H1 (cell line): ENCODE measurements at regions not wholly inside any gene's neighbourhood (a gene's known extent, or its start where the extent isn't known, plus 50 kb on each side); places are given as distances from the start of the nearest gene placed in this dataset.

ENCODE experiments used
- CTCF ChIA-PET: fragments of 300-600 bp; sonication (Branson Sonifier 250); formaldehyde crosslinking; loops from one replicate; lab custom pipeline; 2021; ENCODE audit not compliant: partially characterized antibody; lab: Charles Lee
- POLR2A ChIA-PET: fragments of 300-600 bp; sonication (Branson Sonifier 250); formaldehyde crosslinking; loops from one replicate; lab custom pipeline; 2021; ENCODE audit warnings: inconsistent platforms; ENCODE audit not compliant: partially characterized antibody; lab: Charles Lee
- DNase-seq, 2 experiments: peaks; one replicate each; pipeline versions ENCODE4 v3.0.0 to v3.0.0-alpha.2; 2010 to 2022; ENCODE audit warnings: low spot score in 2 of 2, low read depth in 1 of 2, mixed read lengths in 1 of 2
- FAIRE-seq: peaks from 2 replicates; lab custom pipeline; 2011; peaks lifted over from hg19 to GRCh38; lab: Jason Lieb, UNC
- H2AFZ ChIP-seq: 2 replicates; pipeline ENCODE4 v1.8.1; 2012; ENCODE audit warnings: low read length, inconsistent platforms
- H2AK5ac ChIP-seq: 2 replicates; pipeline ENCODE4 v1.6.1; 2013; ENCODE audit warnings: low read depth, low read length
- H2BK120ac ChIP-seq: replicated peaks from 2 replicates; pipeline ENCODE3; 2013; ENCODE audit warnings: low read depth, low read length, inconsistent platforms
- H2BK12ac ChIP-seq: 2 replicates; pipeline ENCODE4 v1.6.1; 2013; ENCODE audit warnings: low read depth, low read length
- H2BK15ac ChIP-seq: 2 replicates; pipeline ENCODE4 v1.6.1; 2013; ENCODE audit warnings: low read length
- H2BK20ac ChIP-seq: 2 replicates; pipeline ENCODE4 v1.6.1; 2013; ENCODE audit warnings: low read length
- H2BK5ac ChIP-seq: 2 replicates; pipeline ENCODE4 v1.6.1; 2013; ENCODE audit warnings: low read depth, low read length
- H3K14ac ChIP-seq: 2 replicates; pipeline ENCODE4 v1.6.1; 2013; ENCODE audit warnings: inconsistent platforms; ENCODE audit not compliant: insufficient read length
- H3K18ac ChIP-seq: 2 replicates; pipeline ENCODE4 v1.6.1; 2013; ENCODE audit warnings: low read length; ENCODE audit errors: extremely low read depth
- H3K23ac ChIP-seq: 2 replicates; pipeline ENCODE4 v1.6.1; 2013; ENCODE audit warnings: inconsistent platforms; ENCODE audit not compliant: insufficient read length
- H3K23me2 ChIP-seq: 2 replicates; pipeline ENCODE4 v1.6.1; 2013; ENCODE audit warnings: low read depth, low read length
- H3K27ac ChIP-seq: 2 replicates; pipeline ENCODE4 v1.6.1; 2011; ENCODE audit warnings: low read depth, low read length, inconsistent platforms
- H3K27me3 ChIP-seq, 4 experiments: replicated peaks in 1 of 4; 1 replicate in 1 of 4; 2 replicates in 3 of 4; pipeline versions ENCODE4 v1.6.1 to v1.8.1; 2011 to 2013; ENCODE audit warnings: low read length in 3 of 4, mild to moderate bottlenecking in 3 of 4, inconsistent platforms in 2 of 4, mixed read lengths in 2 of 4, moderate library complexity in 1 of 4; ENCODE audit not compliant: control insufficient read depth in 3 of 4, insufficient read depth in 3 of 4; ENCODE audit errors: extremely low read depth in 1 of 4
- H3K36me3 ChIP-seq, 4 experiments: 2 replicates each; pipeline versions ENCODE4 v1.6.1 to v1.8.1; 2011 to 2013; ENCODE audit warnings: mild to moderate bottlenecking in 4 of 4, low read length in 3 of 4, moderate library complexity in 2 of 4, control low read depth in 1 of 4, inconsistent platforms in 1 of 4; ENCODE audit not compliant: insufficient read depth in 4 of 4, control insufficient read depth in 2 of 4
- H3K4ac ChIP-seq: replicated peaks from 2 replicates; pipeline ENCODE3; 2013; ENCODE audit warnings: low read length, low read depth, mixed read lengths, inconsistent platforms; ENCODE audit not compliant: insufficient read length
- H3K4me1 ChIP-seq, 4 experiments: replicated peaks in 1 of 4; 1 replicate in 1 of 4; 2 replicates in 3 of 4; pipeline versions ENCODE4 v1.6.1 to v1.8.1; 2011 to 2013; ENCODE audit warnings: low read length in 3 of 4, inconsistent platforms in 2 of 4, mixed read lengths in 1 of 4; ENCODE audit not compliant: insufficient read depth in 4 of 4, control insufficient read depth in 3 of 4
- H3K4me2 ChIP-seq, 2 experiments: 2 replicates each; pipeline versions ENCODE4 v1.6.1 to v1.8.1; 2011 to 2013; ENCODE audit warnings: low read depth in 2 of 2, low read length in 2 of 2, control low read depth in 1 of 2, inconsistent platforms in 1 of 2, mild to moderate bottlenecking in 1 of 2; ENCODE audit not compliant: insufficient read depth in 1 of 2
- H3K4me3 ChIP-seq, 4 experiments: fragments of 200-600, 300-600 bp in 1 of 4; sonication (generic), shearing (Covaris generic), sonication (Bioruptor Twin) in 1 of 4; 2 replicates each; pipeline versions ENCODE4 v1.5.1 to v1.8.1; 2011 to 2016; ENCODE audit warnings: low read length in 4 of 4, low read depth in 3 of 4, control low read depth in 2 of 4, inconsistent platforms in 2 of 4, mild to moderate bottlenecking in 2 of 4, mixed read lengths in 1 of 4, moderate library complexity in 1 of 4; ENCODE audit not compliant: insufficient read depth in 2 of 4; ENCODE audit errors: extremely low read depth in 1 of 4
- H3K56ac ChIP-seq: replicated peaks from 2 replicates; pipeline ENCODE3; 2013; ENCODE audit warnings: low read depth, mild to moderate bottlenecking, mixed read lengths, low read length, inconsistent platforms; ENCODE audit not compliant: insufficient read length
- H3K79me1 ChIP-seq: 2 replicates; pipeline ENCODE4 v1.6.1; 2013; ENCODE audit warnings: low read depth, low read length, control low read depth
- H3K79me2 ChIP-seq, 2 experiments: 2 replicates each; pipeline versions ENCODE4 v1.6.1 to v1.8.1; 2012 to 2013; ENCODE audit warnings: low read length in 2 of 2, mild to moderate bottlenecking in 2 of 2, inconsistent platforms in 1 of 2; ENCODE audit not compliant: insufficient read depth in 2 of 2, control insufficient read depth in 1 of 2
- H3K9ac ChIP-seq, 4 experiments: replicated peaks in 1 of 4; 1 replicate in 1 of 4; 2 replicates in 3 of 4; pipeline versions ENCODE4 v1.6.1 to v1.8.1; 2011 to 2013; ENCODE audit warnings: low read depth in 3 of 4, low read length in 3 of 4, control low read depth in 2 of 4, mild to moderate bottlenecking in 2 of 4, moderate library complexity in 2 of 4, inconsistent platforms in 1 of 4; ENCODE audit errors: extremely low read depth in 1 of 4
- H3K9me3 ChIP-seq, 2 experiments: 2 replicates each; pipeline versions ENCODE4 v1.6.1 to v1.8.1; 2012 to 2013; ENCODE audit warnings: mild to moderate bottlenecking in 2 of 2, moderate library complexity in 2 of 2, control low read depth in 1 of 2, inconsistent platforms in 1 of 2, low read depth in 1 of 2, low read length in 1 of 2, mixed read lengths in 1 of 2; ENCODE audit not compliant: insufficient read depth in 2 of 2
- H4K20me1 ChIP-seq, 2 experiments: replicated peaks in 1 of 2; 2 replicates each; pipeline versions ENCODE3 to v1.8.1; 2011 to 2013; ENCODE audit warnings: inconsistent platforms in 2 of 2, low read length in 2 of 2, mild to moderate bottlenecking in 1 of 2; ENCODE audit not compliant: insufficient read depth in 2 of 2, control insufficient read depth in 1 of 2
- H4K5ac ChIP-seq: 2 replicates; pipeline ENCODE4 v1.6.1; 2013; ENCODE audit warnings: low read length, low read depth, mixed read lengths, inconsistent platforms; ENCODE audit not compliant: insufficient read length
- H4K8ac ChIP-seq: 2 replicates; pipeline ENCODE4 v1.8.0; 2013; ENCODE audit warnings: mild to moderate bottlenecking, moderate library complexity, low read length, inconsistent platforms; ENCODE audit not compliant: insufficient read depth; ENCODE audit errors: extremely low read depth
- H4K91ac ChIP-seq: replicated peaks from 2 replicates; pipeline ENCODE3; 2013; ENCODE audit warnings: low read length, mixed read lengths, inconsistent platforms; ENCODE audit not compliant: insufficient read length
- ASH2L ChIP-seq: fragments of 200-600, 300-600 bp; sonication (generic); IDR thresholded peaks from one replicate; pipeline ENCODE4 v1.7.1; 2017; ENCODE audit warnings: low read length
- CEBPB ChIP-seq: IDR thresholded peaks from 2 replicates; pipeline ENCODE4 v1.6.1; 2012; ENCODE audit warnings: low read depth, low read length
- FOSL1 ChIP-seq: IDR thresholded peaks from 2 replicates; pipeline ENCODE4 v1.6.1; 2011; ENCODE audit warnings: mild to moderate bottlenecking, low read depth, low read length, moderate library complexity; ENCODE audit not compliant: insufficient read depth
- KDM1A ChIP-seq: fragments of 200-600, 300-600 bp; sonication (generic); IDR thresholded peaks from 2 replicates; pipeline ENCODE4 v1.7.1; 2016; ENCODE audit warnings: mild to moderate bottlenecking, low read length, borderline replicate concordance
- KDM4A ChIP-seq: IDR thresholded peaks from one replicate; pipeline ENCODE4 v1.7.1; 2012; ENCODE audit warnings: low read depth, mild to moderate bottlenecking, moderate library complexity, low read length, inconsistent platforms; ENCODE audit not compliant: severe bottlenecking
- MAX ChIP-seq: IDR thresholded peaks from 2 replicates; pipeline ENCODE4 v1.6.1; 2012; ENCODE audit warnings: inconsistent platforms
- RNF2 ChIP-seq: fragments of 200-900, 300-1000 bp; sonication (generic); IDR thresholded peaks from 2 replicates; pipeline ENCODE4 v1.7.1; 2016; ENCODE audit warnings: borderline replicate concordance, low read depth, mild to moderate bottlenecking, antibody characterized with exemption, low read length; ENCODE audit not compliant: poor library complexity, severe bottlenecking; ENCODE audit errors: missing control alignments
- SIN3A ChIP-seq, 2 experiments: IDR thresholded peaks in 1 of 2; conservative IDR thresholded peaks in 1 of 2; 2 replicates each; pipeline ENCODE4 v1.6.1; 2011 to 2012; ENCODE audit warnings: low read length in 2 of 2, improper control_type of control experiment in 1 of 2, low read depth in 1 of 2, mild to moderate bottlenecking in 1 of 2
- SP4 ChIP-seq: IDR thresholded peaks from 2 replicates; pipeline ENCODE4 v1.6.1; 2012; ENCODE audit warnings: low read length, inconsistent platforms
- SRF ChIP-seq: IDR thresholded peaks from 2 replicates; pipeline ENCODE4 v1.6.1; 2011; ENCODE audit warnings: mild to moderate bottlenecking, low read depth, low read length, moderate library complexity
- TBP ChIP-seq: IDR thresholded peaks from 2 replicates; pipeline ENCODE4 v1.6.1; 2011; ENCODE audit warnings: low read depth, low read length, improper control_type of control experiment
- TCF12 ChIP-seq: IDR thresholded peaks from 2 replicates; pipeline ENCODE4 v1.6.1; 2011; ENCODE audit warnings: low read depth, mild to moderate bottlenecking, low read length
- WGBS, 2 experiments: shearing (Covaris generic) in 1 of 2; methylation state at CpG; one replicate each; pipeline versions ENCODE4 v1.1.6 to v1.1.7; 2013 to 2015; ENCODE audit warnings: low lambda C conversion rate in 2 of 2, mixed read lengths in 2 of 2, inconsistent platforms in 1 of 2, low coverage in 1 of 2, missing lambda C conversion rate in 1 of 2; ENCODE audit not compliant: insufficient replicate concordance in 2 of 2, insufficient coverage in 1 of 2, insufficient read length in 1 of 2; ENCODE audit errors: extremely low coverage in 1 of 2, missing lambda C conversion rate in 1 of 2; 5-methylcytosine and 5-hydroxymethylcytosine counted together
- TF ChIP-seq, protein P1 (sequence below): IDR thresholded peaks from 2 replicates; pipeline ENCODE4 v1.6.1; 2012; ENCODE audit warnings: inconsistent platforms

GRCh38 chr14:89504091-89504490, 87.1 kb upstream of the FOXN3 start:
- H3K4me2 ChIP-seq, result no peak overlapping the region
- H3K79me1 ChIP-seq, result peaks cover 6% of the 10 kb centered on the region; the same call in 1 of the 2 replicates
- no peak overlapping the region for H3K27ac ChIP-seq
- no peaks in the 10 kb centered on the region for H4K20me1 ChIP-seq
- H4K5ac ChIP-seq, result no peak overlapping the region
- no peak overlapping the region for H3K23ac ChIP-seq
- H3K79me2 ChIP-seq, result peaks cover 0 to 40% of the 10 kb centered on the region in 2 experiments; a peak in 2 of 4 replicates
- CTCF ChIA-PET, result interaction anchor here (0.6 to 1.1 kb wide), 2 partner anchors 10 to 69 kb away, joined by 3 read pairs; no protein-coding TSS in a partner anchor
- no peaks in the 10 kb centered on the region for H3K27me3 ChIP-seq
- H2BK20ac ChIP-seq, result 0 out of 2 replicates have a peak overlapping the region, but pooled peaks have one; percentile 17
- no peak overlapping the region for H4K91ac ChIP-seq
- H2BK120ac ChIP-seq, result no peak overlapping the region
- H3K4me3 ChIP-seq, result no peak overlapping the region
- H3K9me3 ChIP-seq, result no peaks in the 10 kb centered on the region; a peak in 1 of 4 replicates
- H3K36me3 ChIP-seq, result peaks cover 0 to 11% (median 0%) of the 10 kb centered on the region in 4 experiments; a peak in 2 of 8 replicates
- H3K9ac ChIP-seq, result no peak overlapping the region
- H3K4ac ChIP-seq, result no peak overlapping the region
- DNase-seq, result no peak
- POLR2A ChIA-PET, result interaction anchor here (1.0 kb wide), 1 partner anchor 11 kb away, joined by 3 read pairs; no protein-coding TSS in a partner anchor
- H4K8ac ChIP-seq, result no peak overlapping the region
- no peak overlapping the region for H3K56ac ChIP-seq
- no peak overlapping the region for H2AFZ ChIP-seq
- no peak overlapping the region for H2BK15ac ChIP-seq
- H2AK5ac ChIP-seq, result peak overlapping the region; percentile 20; the same call in 1 of the 2 replicates
- WGBS, 2 experiments, result 90% methylated on average over 3 of the region's 3 CpGs; no CpG with 5 or more reads in 1 of the 2 experiments
- H2BK12ac ChIP-seq, result no peak overlapping the region; the same call in 1 of the 2 replicates
- no peak overlapping the region; the same call in 1 of the 2 replicates for H2BK5ac ChIP-seq
- no peaks in the 10 kb centered on the region for H3K23me2 ChIP-seq
- peaks cover 0 to 5% (median 1%) of the 10 kb centered on the region in 4 experiments; a peak in 2 of 7 replicates for H3K4me1 ChIP-seq
- H3K14ac ChIP-seq, result no peak overlapping the region
- no peak overlapping the region for H3K18ac ChIP-seq
- FAIRE-seq, result no peak
- TF ChIP-seq FOSL1, result no peak
- no peak for TF ChIP-seq KDM4A
- TF ChIP-seq MAX, result no peak
- TF ChIP-seq SIN3A (conservative IDR thresholded peaks at IDR 0.05 in 1 of 2, IDR thresholded peaks at IDR 0.05 in 1 of 2; ENCODE audit: low read depth in 1 of 2, low read length in 2 of 2), result no peak
- TF ChIP-seq RNF2, result no peak
- TF ChIP-seq, protein P1, sequence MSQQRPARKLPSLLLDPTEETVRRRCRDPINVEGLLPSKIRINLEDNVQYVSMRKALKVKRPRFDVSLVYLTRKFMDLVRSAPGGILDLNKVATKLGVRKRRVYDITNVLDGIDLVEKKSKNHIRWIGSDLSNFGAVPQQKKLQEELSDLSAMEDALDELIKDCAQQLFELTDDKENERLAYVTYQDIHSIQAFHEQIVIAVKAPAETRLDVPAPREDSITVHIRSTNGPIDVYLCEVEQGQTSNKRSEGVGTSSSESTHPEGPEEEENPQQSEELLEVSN, result no peak
- no peak for TF ChIP-seq ASH2L
- TF ChIP-seq TCF12, result no peak
- TF ChIP-seq SP4, result no peak
- no peak for TF ChIP-seq TBP
- TF ChIP-seq CEBPB, result no peak
- no peak for TF ChIP-seq KDM1A
- no peak for TF ChIP-seq SRF
